GM13977 (cell line): ENCODE measurements at regions not wholly inside any gene's neighbourhood (a gene's known extent, or its start where the extent isn't known, plus 50 kb on each side); places are given as distances from the start of the nearest gene placed in this dataset.

Experiments
- DNase-seq: peaks from one replicate; pipeline ENCODE4 v3.0.0; 2012; ENCODE audit warnings: low spot score
- in situ Hi-C: fragments of 300-500 bp; cut with MboI; formaldehyde crosslinking; loops from one replicate; pipeline ENCODE4 v1.12.0; 2022; ENCODE audit warnings: low sequenced_read_pairs, low pct_unique_long_range_greater_than_20kb, mixed read lengths, inconsistent platforms; ENCODE audit not compliant: unreplicated experiment
- TF ChIP-seq, protein P1 (sequence below): IDR thresholded peaks from 2 replicates; pipeline ENCODE4 v1.5.1; 2012; ENCODE audit warnings: mild to moderate bottlenecking, control low read depth; ENCODE audit not compliant: insufficient read depth; ENCODE audit errors: extremely low read depth, missing control alignments

DNA sequence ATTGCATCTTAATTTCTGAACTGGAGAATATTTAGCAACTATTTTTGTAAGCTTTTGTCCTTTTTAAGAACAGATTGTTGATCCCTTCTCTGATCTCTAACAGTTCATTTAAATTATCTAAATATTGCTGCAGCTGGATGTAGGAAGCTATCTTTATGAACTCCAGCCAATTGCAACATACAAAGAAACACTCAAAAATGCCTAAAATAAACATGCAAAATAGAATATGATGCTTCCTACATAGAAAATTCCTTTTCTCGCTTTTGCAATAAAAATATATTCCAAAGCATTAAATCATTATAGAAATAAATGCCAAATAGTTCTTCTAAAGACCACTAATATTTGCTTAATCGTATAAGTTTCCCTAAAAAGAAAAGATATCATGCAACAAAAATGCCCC, 218.6 kb downstream of the LURAP1L start:
- no peak for DNase-seq
- TF ChIP-seq, protein P1, sequence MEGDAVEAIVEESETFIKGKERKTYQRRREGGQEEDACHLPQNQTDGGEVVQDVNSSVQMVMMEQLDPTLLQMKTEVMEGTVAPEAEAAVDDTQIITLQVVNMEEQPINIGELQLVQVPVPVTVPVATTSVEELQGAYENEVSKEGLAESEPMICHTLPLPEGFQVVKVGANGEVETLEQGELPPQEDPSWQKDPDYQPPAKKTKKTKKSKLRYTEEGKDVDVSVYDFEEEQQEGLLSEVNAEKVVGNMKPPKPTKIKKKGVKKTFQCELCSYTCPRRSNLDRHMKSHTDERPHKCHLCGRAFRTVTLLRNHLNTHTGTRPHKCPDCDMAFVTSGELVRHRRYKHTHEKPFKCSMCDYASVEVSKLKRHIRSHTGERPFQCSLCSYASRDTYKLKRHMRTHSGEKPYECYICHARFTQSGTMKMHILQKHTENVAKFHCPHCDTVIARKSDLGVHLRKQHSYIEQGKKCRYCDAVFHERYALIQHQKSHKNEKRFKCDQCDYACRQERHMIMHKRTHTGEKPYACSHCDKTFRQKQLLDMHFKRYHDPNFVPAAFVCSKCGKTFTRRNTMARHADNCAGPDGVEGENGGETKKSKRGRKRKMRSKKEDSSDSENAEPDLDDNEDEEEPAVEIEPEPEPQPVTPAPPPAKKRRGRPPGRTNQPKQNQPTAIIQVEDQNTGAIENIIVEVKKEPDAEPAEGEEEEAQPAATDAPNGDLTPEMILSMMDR, result no peak
- in situ Hi-C loops, result no loop called here

DNA sequence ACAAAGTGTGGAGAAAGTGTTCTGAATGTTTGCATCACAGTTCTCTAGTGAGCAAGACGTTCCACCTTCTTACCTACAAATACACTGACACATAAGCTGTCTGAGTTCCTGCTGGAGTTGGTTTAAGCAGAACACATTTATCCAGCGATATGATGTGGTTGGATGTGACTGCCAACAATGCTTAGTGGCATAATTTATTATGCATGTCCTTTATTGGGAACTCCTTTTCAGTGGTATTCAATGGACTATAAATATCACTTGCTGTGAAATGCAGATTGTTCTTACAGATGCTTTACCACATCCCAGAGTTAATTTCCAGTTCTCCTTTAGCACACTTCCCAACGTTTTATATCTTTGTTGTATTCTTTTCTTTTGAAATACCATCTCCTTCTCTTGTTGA, 222.2 kb downstream of the LURAP1L start:
- TF ChIP-seq, protein P1, result no peak
- in situ Hi-C loops, result no loop called here

DNA sequence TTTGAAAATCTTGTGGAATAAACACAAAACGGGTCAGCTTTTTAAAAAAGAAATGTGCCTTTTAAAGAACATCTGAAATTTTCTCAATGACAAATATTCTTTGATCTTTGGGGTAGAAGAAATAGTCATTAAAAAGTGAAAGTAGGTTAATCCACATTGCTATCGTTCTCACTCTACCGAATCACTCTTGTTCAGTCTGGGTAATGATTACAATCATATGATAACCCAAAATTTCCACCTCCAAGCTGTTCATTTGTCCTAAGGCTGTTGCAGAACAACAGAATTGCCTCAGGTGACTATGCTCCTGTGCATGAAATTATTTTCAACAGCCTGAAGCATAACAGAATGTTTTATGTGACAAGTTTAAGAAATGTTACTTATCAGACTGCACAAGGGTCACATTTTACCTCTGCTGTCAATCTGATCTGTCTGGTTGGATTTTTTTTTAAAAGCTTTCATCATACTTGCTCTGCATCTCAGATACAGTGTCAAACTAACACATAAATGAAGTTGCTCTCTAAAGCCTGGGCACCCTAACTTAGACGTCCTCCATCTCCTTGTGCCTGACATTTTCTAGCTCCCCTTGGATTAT, 227.3 kb downstream of the LURAP1L start:
- in situ Hi-C loops, result no loop called here
- TF ChIP-seq, protein P1, result no peak
- DNase-seq, result no peak

More for the DNA sequence above, 222.2 kb downstream of the LURAP1L start:
- no peak for DNase-seq

DNA sequence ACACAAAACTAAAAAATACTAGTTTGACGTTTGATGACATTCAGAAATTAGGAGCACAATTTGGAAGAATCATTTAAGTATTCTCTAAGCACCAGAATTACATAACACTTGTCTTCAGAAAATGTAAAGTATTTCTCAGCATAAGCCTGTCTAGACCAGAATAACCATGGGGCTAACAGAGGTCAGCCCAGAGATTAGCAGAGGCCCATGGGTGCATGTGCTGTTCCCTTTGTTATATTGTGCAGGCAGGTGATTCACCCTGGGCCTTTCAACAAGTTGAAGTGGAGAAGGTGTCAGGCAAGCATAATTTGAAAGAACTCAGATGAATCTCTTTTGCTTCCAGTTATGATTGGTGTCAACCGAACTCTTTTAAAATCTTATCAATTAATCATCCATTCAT, 227.9 kb downstream of the LURAP1L start:
- TF ChIP-seq, protein P1, result no peak
- in situ Hi-C loops, result no loop called here
- no peak for DNase-seq

DNA sequence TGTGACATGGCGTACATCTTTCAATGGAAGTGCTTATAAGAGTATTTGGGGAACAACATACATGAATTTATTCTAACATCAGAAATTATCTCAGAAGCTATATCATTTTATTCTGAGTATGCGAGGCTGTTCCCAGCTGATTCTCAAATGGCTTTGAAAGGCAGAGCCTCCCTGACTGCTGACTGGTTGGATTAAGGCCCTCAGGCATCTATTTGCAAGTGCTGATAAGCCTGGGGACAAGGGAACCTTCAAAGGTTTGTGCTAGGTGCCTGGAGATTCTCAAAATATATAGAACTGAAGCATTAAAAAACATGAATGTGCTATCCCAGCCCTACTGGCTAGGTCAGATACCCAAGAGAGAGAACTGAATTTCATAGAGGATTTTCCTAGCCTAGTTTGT, 235.1 kb downstream of the LURAP1L start:
- TF ChIP-seq, protein P1, result no peak
- in situ Hi-C loops, result no loop called here

DNA sequence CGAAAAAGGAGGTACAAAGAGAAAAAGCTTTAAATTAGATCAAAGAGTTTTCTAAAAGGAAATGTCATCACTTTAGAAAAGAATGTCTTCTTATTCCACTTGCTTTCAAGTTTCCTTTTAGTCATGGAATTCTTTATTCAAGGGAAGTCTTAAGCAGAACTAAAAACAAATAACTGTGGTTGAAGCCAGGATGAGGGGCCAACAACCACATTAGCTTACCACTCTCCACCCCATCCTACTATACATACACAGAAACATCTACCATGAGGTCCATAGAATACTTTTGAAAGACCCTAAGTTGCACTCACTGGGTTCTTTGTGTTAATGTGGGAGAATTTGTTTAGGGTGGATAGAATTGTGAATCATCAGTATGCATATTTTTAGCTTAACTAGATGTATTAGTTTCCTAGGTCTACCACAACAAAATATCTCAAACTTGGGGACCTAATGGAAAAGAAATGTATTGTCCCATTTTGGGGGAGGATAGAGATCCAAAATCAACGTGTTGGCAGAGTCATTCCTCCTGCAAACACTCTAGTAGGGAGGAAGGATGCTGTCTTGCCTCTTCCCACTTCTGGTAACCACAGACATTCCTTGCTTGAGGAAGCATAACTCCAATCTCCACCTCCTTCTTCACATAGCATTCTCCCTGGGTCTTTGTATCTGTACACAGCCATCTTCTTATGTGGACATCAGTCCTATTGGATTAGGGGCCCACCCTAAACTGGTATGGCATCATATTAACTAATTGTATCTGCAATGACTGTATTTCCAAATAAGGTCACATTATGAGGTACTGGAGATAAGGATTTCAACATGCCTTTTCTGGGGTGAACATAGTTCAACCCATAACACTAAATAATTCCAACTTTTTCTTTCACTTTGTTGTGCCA, 239.4 kb downstream of the LURAP1L start:
- TF ChIP-seq, protein P1, result no peak
- no peak for DNase-seq
- in situ Hi-C loops, result no loop called here

More for the DNA sequence above, 235.1 kb downstream of the LURAP1L start:
- DNase-seq, result no peak
